ENCODE measurements at regions not wholly inside any gene's neighbourhood (a gene's known extent, or its start where the extent isn't known, plus 50 kb on each side); places are given as distances from the start of the nearest gene placed in this dataset.

DNA sequence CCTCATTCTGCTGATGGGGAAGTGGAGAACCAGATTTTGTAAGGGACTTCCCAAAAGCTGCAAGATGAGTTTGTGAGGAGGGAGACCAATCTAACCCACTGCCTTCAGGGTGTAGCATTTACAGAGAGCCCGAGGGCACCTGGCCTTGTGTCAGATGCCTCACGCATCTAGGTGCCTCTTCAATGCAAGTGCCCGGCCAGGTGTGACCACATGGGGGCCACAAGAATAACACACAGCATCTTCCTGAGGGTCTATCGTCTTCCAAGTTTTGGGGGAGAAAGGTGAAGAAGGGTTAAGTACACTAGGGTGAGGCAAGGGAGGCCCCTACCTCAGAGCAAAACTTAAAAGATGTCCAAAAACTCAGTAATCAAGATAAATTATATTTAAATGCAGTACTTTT lies 401.7 kb upstream of the CDH5 start:
- Histone ChIP-seq H3K4me1 (ENCODE audit: control insufficient read depth, insufficient read depth, low read length) (peaks cover 6% of the 10 kb centered on the region; the same call in 1 of the 2 replicates), H3K4me3 (ENCODE audit: insufficient read depth, low read depth, low read length) (no peak overlapping the region), H4K5ac (ENCODE audit: low read depth, low read length) (no peak overlapping the region), H2BK120ac (ENCODE audit: low read depth, low read length) (no peak overlapping the region), H2BK15ac (ENCODE audit: low read depth, low read length) (no peak overlapping the region), H3K4ac (ENCODE audit: low read depth, low read length) (no peak overlapping the region), H4K8ac (ENCODE audit: low read depth in 2 of 2, low read length in 2 of 2) (no peak overlapping the region), H3K23ac (ENCODE audit: low read depth, low read length) (no peak overlapping the region), H2AK9ac (replicated peaks; ENCODE audit: low read depth, low read length, poor library complexity) (no peak overlapping the region), H2AK5ac (ENCODE audit: low read depth, low read length) (no peak overlapping the region), H3K56ac (ENCODE audit: extremely low read depth, insufficient read depth, low read length) (no peak overlapping the region), H3K14ac (replicated peaks; ENCODE audit: low read depth, low read length) (no peak overlapping the region), H3K4me2 (ENCODE audit: low read depth, low read length) (no peak overlapping the region), H3K9me3 (ENCODE audit: control insufficient read depth, insufficient read depth, low read length) (no peaks in the 10 kb centered on the region), H2AFZ (replicated peaks; ENCODE audit: low read length, poor library complexity) (no peak overlapping the region), H3K27me3 (ENCODE audit: control insufficient read depth, insufficient read depth, low read length) (no peaks in the 10 kb centered on the region), H4K91ac (ENCODE audit: insufficient read depth, low read depth, low read length) (no peak overlapping the region), H2BK5ac (ENCODE audit: low read depth, low read length, poor library complexity, severe bottlenecking) (no peak overlapping the region), H2BK20ac (ENCODE audit: low read depth, low read length) (no peak overlapping the region), H3K9ac (ENCODE audit: low read depth, low read length) (no peak overlapping the region), H3K18ac (ENCODE audit: low read depth, low read length) (no peak overlapping the region), H3K9me1 (ENCODE audit: insufficient read depth, low read length) (no peaks in the 10 kb centered on the region; the same call in 1 of the 2 replicates), H3K79me1 (ENCODE audit: low read depth in 1 of 2, low read length in 2 of 2) (no peaks in the 10 kb centered on the region), H4K20me1 (ENCODE audit: insufficient read depth, low read length) (no peaks in the 10 kb centered on the region), H3K36me3 (ENCODE audit: control insufficient read depth, insufficient read depth, low read length) (no peaks in the 10 kb centered on the region), H3K27ac (ENCODE audit: insufficient read depth, low read length) (no peak overlapping the region)
- ChIA-PET POLR2A (ENCODE audit: unreplicated experiment) (no interaction called here), CTCF (interaction anchor here (1.2 kb wide), 1 partner anchor 52 kb away, joined by 3 read pairs; no protein-coding TSS in a partner anchor)
- no CpG with 5 or more reads among the region's 4 CpGs for WGBS, 2 experiments (ENCODE audit: extremely low coverage in 2 of 2, insufficient read length in 1 of 2)
- ATAC-seq (ENCODE audit: low read depth) (no peak), DNase-seq (no peak)
- no peak for TF ChIP-seq SMC3 (IDR thresholded peaks at IDR 0.05; ENCODE audit: low read depth, low read length)
- no peak for TF ChIP-seq BHLHE40 (IDR thresholded peaks at IDR 0.05; ENCODE audit: low read depth, low read length)
- TF ChIP-seq RCOR1 (IDR thresholded peaks at IDR 0.05; ENCODE audit: insufficient replicate concordance, low read length): no peak
- no peak for TF ChIP-seq NFE2L2 (IDR thresholded peaks at IDR 0.05; ENCODE audit: low read depth, low read length)
- TF ChIP-seq CHD1 (IDR thresholded peaks at IDR 0.05; ENCODE audit: low read depth, low read length): no peak
- TF ChIP-seq CEBPB (IDR thresholded peaks at IDR 0.05; ENCODE audit: low read depth, low read length): no peak
- TF ChIP-seq CTCF (conservative IDR thresholded peaks at IDR 0.05; ENCODE audit: low read depth, low read length): no peak
- no peak for TF ChIP-seq RAD21 (IDR thresholded peaks at IDR 0.05; ENCODE audit: low read length)
- TF ChIP-seq, protein P1, sequence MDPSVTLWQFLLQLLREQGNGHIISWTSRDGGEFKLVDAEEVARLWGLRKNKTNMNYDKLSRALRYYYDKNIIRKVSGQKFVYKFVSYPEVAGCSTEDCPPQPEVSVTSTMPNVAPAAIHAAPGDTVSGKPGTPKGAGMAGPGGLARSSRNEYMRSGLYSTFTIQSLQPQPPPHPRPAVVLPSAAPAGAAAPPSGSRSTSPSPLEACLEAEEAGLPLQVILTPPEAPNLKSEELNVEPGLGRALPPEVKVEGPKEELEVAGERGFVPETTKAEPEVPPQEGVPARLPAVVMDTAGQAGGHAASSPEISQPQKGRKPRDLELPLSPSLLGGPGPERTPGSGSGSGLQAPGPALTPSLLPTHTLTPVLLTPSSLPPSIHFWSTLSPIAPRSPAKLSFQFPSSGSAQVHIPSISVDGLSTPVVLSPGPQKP (IDR thresholded peaks at IDR 0.05; ENCODE audit: borderline replicate concordance, low read depth, low read length): no peak
- TF ChIP-seq, protein P2, sequence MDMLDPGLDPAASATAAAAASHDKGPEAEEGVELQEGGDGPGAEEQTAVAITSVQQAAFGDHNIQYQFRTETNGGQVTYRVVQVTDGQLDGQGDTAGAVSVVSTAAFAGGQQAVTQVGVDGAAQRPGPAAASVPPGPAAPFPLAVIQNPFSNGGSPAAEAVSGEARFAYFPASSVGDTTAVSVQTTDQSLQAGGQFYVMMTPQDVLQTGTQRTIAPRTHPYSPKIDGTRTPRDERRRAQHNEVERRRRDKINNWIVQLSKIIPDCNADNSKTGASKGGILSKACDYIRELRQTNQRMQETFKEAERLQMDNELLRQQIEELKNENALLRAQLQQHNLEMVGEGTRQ (IDR thresholded peaks at IDR 0.05; ENCODE audit: low read depth, low read length): no peak
- no peak for TF ChIP-seq MAZ (IDR thresholded peaks at IDR 0.05; ENCODE audit: borderline replicate concordance, low read depth, low read length)
- TF ChIP-seq MXI1 (IDR thresholded peaks at IDR 0.05; ENCODE audit: borderline replicate concordance, low read depth, low read length): no peak
- no peak for TF ChIP-seq RFX5 (IDR thresholded peaks at IDR 0.05; ENCODE audit: low read depth, low read length)
- intact Hi-C loops (cut with micrococcal nuclease) (no loop called here), in situ Hi-C loops (cut with MboI; ENCODE audit: low sequenced_read_pairs) (no loop called here), dilution Hi-C loops (cut with HindIII; ENCODE audit: low sequenced_read_pairs, unreplicated experiment) (no loop called here)
- no TSS peak for BruUV-seq (replicated peaks)
